ENCODE measurements at regions not wholly inside any gene's neighbourhood (a gene's known extent, or its start where the extent isn't known, plus 50 kb on each side); places are given as distances from the start of the nearest gene placed in this dataset.

DNA sequence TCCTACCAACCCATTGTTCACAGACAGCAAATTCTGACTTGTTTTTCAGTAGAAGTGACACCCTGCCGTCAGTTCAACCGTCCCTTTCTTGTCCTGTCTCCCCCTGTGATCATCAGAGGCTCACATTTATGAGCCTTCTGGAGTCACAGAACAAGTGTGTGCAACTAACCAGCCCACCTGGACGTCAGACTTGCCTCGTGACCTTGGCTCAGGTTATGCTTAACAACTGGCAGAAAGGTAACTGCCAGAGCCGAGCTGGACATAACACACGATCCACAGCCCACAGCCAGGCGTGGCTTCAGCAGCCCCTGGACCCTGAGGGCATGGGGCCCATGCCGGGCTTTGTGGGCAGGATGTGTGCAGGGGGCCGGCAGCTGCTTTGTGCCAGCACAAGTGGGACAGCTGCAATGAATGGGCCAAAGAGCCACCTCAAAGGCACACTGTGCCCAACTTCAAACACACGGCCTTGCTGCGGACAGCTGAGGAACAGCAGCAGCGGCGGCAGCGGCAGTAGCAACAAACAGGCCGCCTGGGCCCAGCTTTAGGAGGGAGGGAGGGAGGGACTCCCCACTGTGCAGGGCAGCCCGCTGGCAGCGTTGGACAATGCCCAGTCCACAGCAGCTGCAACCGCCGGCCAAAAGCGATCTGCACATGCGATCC lies 103.9 kb downstream of the ZBTB18 start:
- TF ChIP-seq POLR2A (IDR thresholded peaks at IDR 0.05; ENCODE audit: low read depth), result no peak
- TF ChIP-seq, protein P1, sequence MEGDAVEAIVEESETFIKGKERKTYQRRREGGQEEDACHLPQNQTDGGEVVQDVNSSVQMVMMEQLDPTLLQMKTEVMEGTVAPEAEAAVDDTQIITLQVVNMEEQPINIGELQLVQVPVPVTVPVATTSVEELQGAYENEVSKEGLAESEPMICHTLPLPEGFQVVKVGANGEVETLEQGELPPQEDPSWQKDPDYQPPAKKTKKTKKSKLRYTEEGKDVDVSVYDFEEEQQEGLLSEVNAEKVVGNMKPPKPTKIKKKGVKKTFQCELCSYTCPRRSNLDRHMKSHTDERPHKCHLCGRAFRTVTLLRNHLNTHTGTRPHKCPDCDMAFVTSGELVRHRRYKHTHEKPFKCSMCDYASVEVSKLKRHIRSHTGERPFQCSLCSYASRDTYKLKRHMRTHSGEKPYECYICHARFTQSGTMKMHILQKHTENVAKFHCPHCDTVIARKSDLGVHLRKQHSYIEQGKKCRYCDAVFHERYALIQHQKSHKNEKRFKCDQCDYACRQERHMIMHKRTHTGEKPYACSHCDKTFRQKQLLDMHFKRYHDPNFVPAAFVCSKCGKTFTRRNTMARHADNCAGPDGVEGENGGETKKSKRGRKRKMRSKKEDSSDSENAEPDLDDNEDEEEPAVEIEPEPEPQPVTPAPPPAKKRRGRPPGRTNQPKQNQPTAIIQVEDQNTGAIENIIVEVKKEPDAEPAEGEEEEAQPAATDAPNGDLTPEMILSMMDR (IDR thresholded peaks at IDR 0.05), result no peak

All from esophagus muscularis mucosa (tissue), 3 donors.